ENCODE measurements at regions not wholly inside any gene's neighbourhood (a gene's known extent, or its start where the extent isn't known, plus 50 kb on each side); places are given as distances from the start of the nearest gene placed in this dataset.

DNA sequence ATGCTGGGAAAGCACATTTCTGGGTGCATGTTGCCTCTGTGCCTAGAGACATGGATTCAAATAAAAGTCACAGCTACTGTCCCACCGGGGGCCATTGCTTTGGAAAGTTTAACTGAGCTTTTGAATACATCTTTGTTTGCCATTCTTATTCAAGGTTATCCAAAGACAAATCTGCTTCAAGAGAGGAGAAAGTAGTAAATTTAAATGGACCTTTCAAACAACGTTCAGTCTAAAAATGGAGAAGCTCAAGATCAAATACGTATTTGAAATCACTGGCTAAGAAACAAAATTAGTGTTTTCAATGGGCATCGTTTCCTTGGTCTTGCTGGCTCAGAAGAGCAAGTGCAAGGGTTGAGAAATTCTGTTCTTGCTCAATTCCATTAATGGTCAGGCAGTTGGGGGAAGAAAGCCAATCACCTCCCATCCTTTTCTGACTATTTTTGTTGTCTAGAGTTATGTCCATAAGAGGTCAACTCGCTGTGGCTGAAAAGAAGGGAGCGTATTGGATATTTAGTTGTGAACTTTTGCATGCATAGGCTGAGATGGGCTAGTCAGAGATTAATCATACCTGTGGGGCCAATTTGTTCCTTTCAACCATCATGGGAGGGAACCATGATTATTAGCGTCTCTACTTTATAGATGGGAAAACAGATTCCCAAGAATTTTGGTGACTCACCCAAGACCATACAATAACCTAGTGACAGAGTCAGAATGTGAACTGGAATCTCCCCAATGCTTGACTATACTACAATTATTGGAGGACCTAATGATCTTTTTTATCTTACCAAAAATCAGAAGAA lies 276.2 kb upstream of the TNC start:
- ChIA-PET POLR2A (no interaction called here), CTCF (interaction anchor here (0.7 kb wide), 1 partner anchor 20 kb away, joined by 3 read pairs; no protein-coding TSS in a partner anchor)
- no peak for DNase-seq (ENCODE audit: extremely low spot score)
- no peak for TF ChIP-seq FOXM1 (IDR thresholded peaks at IDR 0.05; ENCODE audit: borderline replicate concordance)
- TF ChIP-seq NFRKB (IDR thresholded peaks at IDR 0.05), result no peak
- TF ChIP-seq ELF4 (IDR thresholded peaks at IDR 0.05), result no peak
- TF ChIP-seq SUZ12 (IDR thresholded peaks at IDR 0.05), result no peak
- no peak for TF ChIP-seq BHLHE40 (IDR thresholded peaks at IDR 0.05; ENCODE audit: borderline replicate concordance)
- TF ChIP-seq, protein P1, sequence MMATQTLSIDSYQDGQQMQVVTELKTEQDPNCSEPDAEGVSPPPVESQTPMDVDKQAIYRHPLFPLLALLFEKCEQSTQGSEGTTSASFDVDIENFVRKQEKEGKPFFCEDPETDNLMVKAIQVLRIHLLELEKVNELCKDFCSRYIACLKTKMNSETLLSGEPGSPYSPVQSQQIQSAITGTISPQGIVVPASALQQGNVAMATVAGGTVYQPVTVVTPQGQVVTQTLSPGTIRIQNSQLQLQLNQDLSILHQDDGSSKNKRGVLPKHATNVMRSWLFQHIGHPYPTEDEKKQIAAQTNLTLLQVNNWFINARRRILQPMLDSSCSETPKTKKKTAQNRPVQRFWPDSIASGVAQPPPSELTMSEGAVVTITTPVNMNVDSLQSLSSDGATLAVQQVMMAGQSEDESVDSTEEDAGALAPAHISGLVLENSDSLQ (IDR thresholded peaks at IDR 0.05), result no peak
- TF ChIP-seq HDGF (IDR thresholded peaks at IDR 0.05; ENCODE audit: borderline replicate concordance), result no peak
- no peak for TF ChIP-seq L3MBTL2 (conservative IDR thresholded peaks at IDR 0.05)
- no peak for TF ChIP-seq CTBP1 (IDR thresholded peaks at IDR 0.05; ENCODE audit: borderline replicate concordance)
- TF ChIP-seq FOXA1 (IDR thresholded peaks at IDR 0.05), result no peak
- no peak for TF ChIP-seq TARDBP (IDR thresholded peaks at IDR 0.05)
- no peak for TF ChIP-seq FOXK2 (IDR thresholded peaks at IDR 0.05)
- TF ChIP-seq ZNF384 (IDR thresholded peaks at IDR 0.05), result no peak
- no peak for TF ChIP-seq LEF1 (IDR thresholded peaks at IDR 0.05; ENCODE audit: borderline replicate concordance)
- TF ChIP-seq SP1 (IDR thresholded peaks at IDR 0.05), result no peak
- no peak for TF ChIP-seq ARNT (IDR thresholded peaks at IDR 0.05)

- ChIA-PET CTCF (interaction anchor here (0.5 kb wide), 1 partner anchor 9 kb away, joined by 3 read pairs; no protein-coding TSS in a partner anchor), POLR2A (no interaction called here)
- no peak for DNase-seq (ENCODE audit: extremely low spot score)
- TF ChIP-seq, protein P1 (IDR thresholded peaks at IDR 0.05), result no peak
- TF ChIP-seq ELF4 (IDR thresholded peaks at IDR 0.05) (no peak), FOXK2 (IDR thresholded peaks at IDR 0.05) (no peak), ARNT (IDR thresholded peaks at IDR 0.05) (no peak), ZNF384 (IDR thresholded peaks at IDR 0.05) (no peak), NFRKB (IDR thresholded peaks at IDR 0.05) (no peak), CTBP1 (IDR thresholded peaks at IDR 0.05; ENCODE audit: borderline replicate concordance) (no peak), SP1 (IDR thresholded peaks at IDR 0.05) (no peak), L3MBTL2 (conservative IDR thresholded peaks at IDR 0.05) (no peak), LEF1 (IDR thresholded peaks at IDR 0.05; ENCODE audit: borderline replicate concordance) (no peak), BHLHE40 (IDR thresholded peaks at IDR 0.05; ENCODE audit: borderline replicate concordance) (no peak), FOXM1 (IDR thresholded peaks at IDR 0.05; ENCODE audit: borderline replicate concordance) (no peak), FOXA1 (IDR thresholded peaks at IDR 0.05) (no peak), HDGF (IDR thresholded peaks at IDR 0.05; ENCODE audit: borderline replicate concordance) (no peak), TARDBP (IDR thresholded peaks at IDR 0.05) (no peak), SUZ12 (IDR thresholded peaks at IDR 0.05) (no peak)
Observed at GRCh38 chr9:115395511-115396021, 277.6 kb upstream of the TNC start.

- DNase-seq (ENCODE audit: extremely low spot score), result no peak
- ChIA-PET POLR2A (no interaction called here), CTCF (interaction anchor here (0.5 kb wide), 1 partner anchor 10 kb away, joined by 3 read pairs; no protein-coding TSS in a partner anchor)
- no peak for TF ChIP-seq ZNF384 (IDR thresholded peaks at IDR 0.05)
- no peak for TF ChIP-seq NFRKB (IDR thresholded peaks at IDR 0.05)
- TF ChIP-seq ELF4 (IDR thresholded peaks at IDR 0.05), result no peak
- TF ChIP-seq SP1 (IDR thresholded peaks at IDR 0.05), result no peak
- TF ChIP-seq ARNT (IDR thresholded peaks at IDR 0.05), result no peak
- no peak for TF ChIP-seq TARDBP (IDR thresholded peaks at IDR 0.05)
- TF ChIP-seq FOXK2 (IDR thresholded peaks at IDR 0.05), result no peak
- no peak for TF ChIP-seq BHLHE40 (IDR thresholded peaks at IDR 0.05; ENCODE audit: borderline replicate concordance)
- TF ChIP-seq, protein P1 (IDR thresholded peaks at IDR 0.05), result no peak
Observed at GRCh38 chr9:115396071-115396529, 278.1 kb upstream of the TNC start.

DNA sequence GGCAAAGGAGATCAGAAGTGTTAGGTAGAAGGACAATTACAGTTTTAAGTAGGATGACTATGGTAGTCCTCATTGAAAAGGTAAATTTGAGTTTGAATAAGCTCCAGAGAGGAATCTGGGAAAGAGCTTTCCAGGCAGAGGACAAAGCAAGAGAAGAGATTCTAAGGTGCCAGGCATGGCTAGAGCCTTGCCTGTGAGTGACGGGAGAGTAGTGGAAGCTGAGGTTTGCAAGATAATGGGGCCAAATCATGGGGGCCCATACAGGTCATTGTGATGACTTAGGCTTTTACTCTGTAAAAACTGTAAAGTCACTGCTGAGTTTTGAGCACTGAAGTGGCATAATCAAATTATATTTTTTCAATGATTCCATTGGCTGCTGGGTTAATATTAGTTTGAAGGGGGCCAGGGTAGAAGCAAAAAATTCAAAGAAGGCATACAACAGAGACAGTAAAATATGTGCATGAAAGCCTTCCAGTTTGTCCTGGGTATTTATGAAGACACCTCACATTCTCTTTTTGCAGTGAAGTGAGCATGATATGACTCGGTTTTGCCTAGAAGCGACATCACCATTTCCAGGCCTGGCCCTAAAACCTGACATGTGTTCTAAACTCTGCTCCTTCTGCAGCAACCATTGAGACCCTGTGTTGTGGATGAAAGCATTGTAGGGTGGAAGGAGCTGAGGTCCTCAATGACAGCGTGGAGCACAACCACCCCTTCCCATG lies 279.8 kb upstream of the TNC start:
- TF ChIP-seq, protein P1 (IDR thresholded peaks at IDR 0.05), result no peak
- TF ChIP-seq ARNT (IDR thresholded peaks at IDR 0.05) (no peak), ZNF384 (IDR thresholded peaks at IDR 0.05) (no peak), FOXM1 (IDR thresholded peaks at IDR 0.05; ENCODE audit: borderline replicate concordance) (no peak), LEF1 (IDR thresholded peaks at IDR 0.05; ENCODE audit: borderline replicate concordance) (no peak), NFRKB (IDR thresholded peaks at IDR 0.05) (no peak), SUZ12 (IDR thresholded peaks at IDR 0.05) (no peak), SP1 (IDR thresholded peaks at IDR 0.05) (no peak), ELF4 (IDR thresholded peaks at IDR 0.05) (no peak), TARDBP (IDR thresholded peaks at IDR 0.05) (no peak), L3MBTL2 (conservative IDR thresholded peaks at IDR 0.05) (no peak), HDGF (IDR thresholded peaks at IDR 0.05; ENCODE audit: borderline replicate concordance) (no peak), FOXA1 (IDR thresholded peaks at IDR 0.05) (no peak), BHLHE40 (IDR thresholded peaks at IDR 0.05; ENCODE audit: borderline replicate concordance) (no peak), FOXK2 (IDR thresholded peaks at IDR 0.05) (no peak), CTBP1 (IDR thresholded peaks at IDR 0.05; ENCODE audit: borderline replicate concordance) (no peak)
- ChIA-PET POLR2A (no interaction called here), CTCF (no interaction called here)
- no peak for DNase-seq (ENCODE audit: extremely low spot score)

Data from HEK293T (cell line).